ENCODE measurements at regions not wholly inside any gene's neighbourhood (a gene's known extent, or its start where the extent isn't known, plus 50 kb on each side); places are given as distances from the start of the nearest gene placed in this dataset.
"Not testable (repeated sequence)": the region's sequence is repeated elsewhere in the genome, so short reads cannot be mapped to it uniquely, and the experiment has no call there.

GRCh38 chr11:3523567-3523966 is 118.2 kb downstream of the ART5 start:
- H3K9ac ChIP-seq (ENCODE audit: low read length); H3K4me3 ChIP-seq (ENCODE audit: insufficient read depth, low read length, poor library complexity, severe bottlenecking); H2AFZ ChIP-seq (ENCODE audit: low read depth, low read length, severe bottlenecking); H3K4me2 ChIP-seq (ENCODE audit: low read depth, low read length, poor library complexity, severe bottlenecking); H3K9me3 ChIP-seq (ENCODE audit: insufficient read depth, low read length); H3F3A ChIP-seq (ENCODE audit: insufficient read depth); H3K27ac ChIP-seq (ENCODE audit: low read depth, low read length); H3K9me2 ChIP-seq (replicated peaks; ENCODE audit: insufficient read depth, low read length); H4K20me1 ChIP-seq (ENCODE audit: low read depth, low read length); H3K79me2 ChIP-seq (ENCODE audit: insufficient read depth, low read length); H3K27me3 ChIP-seq (ENCODE audit: low read length); H3K36me3 ChIP-seq (ENCODE audit: low read length): not testable (repeated sequence)

- H3K4me3 ChIP-seq (ENCODE audit: insufficient read depth, low read length, poor library complexity, severe bottlenecking); H3K9me3 ChIP-seq (ENCODE audit: insufficient read depth, low read length); H2AFZ ChIP-seq (ENCODE audit: low read depth, low read length, severe bottlenecking); H3K9ac ChIP-seq (ENCODE audit: low read length); H3K9me2 ChIP-seq (replicated peaks; ENCODE audit: insufficient read depth, low read length); H3K4me2 ChIP-seq (ENCODE audit: low read depth, low read length, poor library complexity, severe bottlenecking); H3F3A ChIP-seq (ENCODE audit: insufficient read depth); H3K36me3 ChIP-seq (ENCODE audit: low read length); H4K20me1 ChIP-seq (ENCODE audit: low read depth, low read length); H3K79me2 ChIP-seq (ENCODE audit: insufficient read depth, low read length); H3K27ac ChIP-seq (ENCODE audit: low read depth, low read length); H3K27me3 ChIP-seq (ENCODE audit: low read length): not testable (repeated sequence)
Measured at GRCh38 chr11:3520905-3521304, 120.9 kb downstream of the ART5 start.

- not testable (repeated sequence) for H3K4me3 ChIP-seq (ENCODE audit: insufficient read depth, low read length, poor library complexity, severe bottlenecking); H3K9me3 ChIP-seq (ENCODE audit: insufficient read depth, low read length); H3K27me3 ChIP-seq (ENCODE audit: low read length); H3K79me2 ChIP-seq (ENCODE audit: insufficient read depth, low read length); H3K36me3 ChIP-seq (ENCODE audit: low read length); H2AFZ ChIP-seq (ENCODE audit: low read depth, low read length, severe bottlenecking); H3F3A ChIP-seq (ENCODE audit: insufficient read depth); H3K27ac ChIP-seq (ENCODE audit: low read depth, low read length); H3K9ac ChIP-seq (ENCODE audit: low read length); H3K9me2 ChIP-seq (replicated peaks; ENCODE audit: insufficient read depth, low read length); H4K20me1 ChIP-seq (ENCODE audit: low read depth, low read length); H3K4me2 ChIP-seq (ENCODE audit: low read depth, low read length, poor library complexity, severe bottlenecking)
Measured at GRCh38 chr11:3519841-3520240, 122.0 kb downstream of the ART5 start.

- not testable (repeated sequence) for H3K4me2 ChIP-seq (ENCODE audit: low read depth, low read length, poor library complexity, severe bottlenecking); H3K9me2 ChIP-seq (replicated peaks; ENCODE audit: insufficient read depth, low read length); H3F3A ChIP-seq (ENCODE audit: insufficient read depth); H3K79me2 ChIP-seq (ENCODE audit: insufficient read depth, low read length); H2AFZ ChIP-seq (ENCODE audit: low read depth, low read length, severe bottlenecking); H3K9ac ChIP-seq (ENCODE audit: low read length); H3K27ac ChIP-seq (ENCODE audit: low read depth, low read length); H3K27me3 ChIP-seq (ENCODE audit: low read length); H3K36me3 ChIP-seq (ENCODE audit: low read length); H3K4me3 ChIP-seq (ENCODE audit: insufficient read depth, low read length, poor library complexity, severe bottlenecking); H4K20me1 ChIP-seq (ENCODE audit: low read depth, low read length); H3K9me3 ChIP-seq (ENCODE audit: insufficient read depth, low read length)
Measured at GRCh38 chr11:3516934-3517567, 124.7 kb downstream of the ART5 start.

- H3K4me2 ChIP-seq (ENCODE audit: low read depth, low read length, poor library complexity, severe bottlenecking); H2AFZ ChIP-seq (ENCODE audit: low read depth, low read length, severe bottlenecking); H3K27ac ChIP-seq (ENCODE audit: low read depth, low read length); H3K36me3 ChIP-seq (ENCODE audit: low read length); H3K79me2 ChIP-seq (ENCODE audit: insufficient read depth, low read length); H3K9me2 ChIP-seq (replicated peaks; ENCODE audit: insufficient read depth, low read length); H3K9ac ChIP-seq (ENCODE audit: low read length); H3K27me3 ChIP-seq (ENCODE audit: low read length); H3K4me3 ChIP-seq (ENCODE audit: insufficient read depth, low read length, poor library complexity, severe bottlenecking); H4K20me1 ChIP-seq (ENCODE audit: low read depth, low read length); H3F3A ChIP-seq (ENCODE audit: insufficient read depth); H3K9me3 ChIP-seq (ENCODE audit: insufficient read depth, low read length): not testable (repeated sequence)
Measured at GRCh38 chr11:3516345-3516933, 125.4 kb downstream of the ART5 start.

- not testable (repeated sequence) for H3K4me2 ChIP-seq (ENCODE audit: low read depth, low read length, poor library complexity, severe bottlenecking); H3K9ac ChIP-seq (ENCODE audit: low read length); H3F3A ChIP-seq (ENCODE audit: insufficient read depth); H3K9me3 ChIP-seq (ENCODE audit: insufficient read depth, low read length); H3K27me3 ChIP-seq (ENCODE audit: low read length); H3K9me2 ChIP-seq (replicated peaks; ENCODE audit: insufficient read depth, low read length); H3K79me2 ChIP-seq (ENCODE audit: insufficient read depth, low read length); H3K4me3 ChIP-seq (ENCODE audit: insufficient read depth, low read length, poor library complexity, severe bottlenecking); H4K20me1 ChIP-seq (ENCODE audit: low read depth, low read length); H2AFZ ChIP-seq (ENCODE audit: low read depth, low read length, severe bottlenecking); H3K36me3 ChIP-seq (ENCODE audit: low read length); H3K27ac ChIP-seq (ENCODE audit: low read depth, low read length)
Measured at GRCh38 chr11:3514635-3515424, 127.0 kb downstream of the ART5 start.

GRCh38 chr11:3513311-3513710 is 128.5 kb downstream of the ART5 start:
- not testable (repeated sequence) for H2AFZ ChIP-seq (ENCODE audit: low read depth, low read length, severe bottlenecking); H3F3A ChIP-seq (ENCODE audit: insufficient read depth); H4K20me1 ChIP-seq (ENCODE audit: low read depth, low read length); H3K9me2 ChIP-seq (replicated peaks; ENCODE audit: insufficient read depth, low read length); H3K9ac ChIP-seq (ENCODE audit: low read length); H3K36me3 ChIP-seq (ENCODE audit: low read length); H3K27ac ChIP-seq (ENCODE audit: low read depth, low read length); H3K4me2 ChIP-seq (ENCODE audit: low read depth, low read length, poor library complexity, severe bottlenecking); H3K9me3 ChIP-seq (ENCODE audit: insufficient read depth, low read length); H3K79me2 ChIP-seq (ENCODE audit: insufficient read depth, low read length); H3K4me3 ChIP-seq (ENCODE audit: insufficient read depth, low read length, poor library complexity, severe bottlenecking); H3K27me3 ChIP-seq (ENCODE audit: low read length)

GRCh38 chr11:3512751-3513150 is 129.0 kb downstream of the ART5 start:
- H3K9ac ChIP-seq (ENCODE audit: low read length); H2AFZ ChIP-seq (ENCODE audit: low read depth, low read length, severe bottlenecking); H3K36me3 ChIP-seq (ENCODE audit: low read length); H3K9me3 ChIP-seq (ENCODE audit: insufficient read depth, low read length); H3K9me2 ChIP-seq (replicated peaks; ENCODE audit: insufficient read depth, low read length); H3F3A ChIP-seq (ENCODE audit: insufficient read depth); H3K27ac ChIP-seq (ENCODE audit: low read depth, low read length); H3K4me2 ChIP-seq (ENCODE audit: low read depth, low read length, poor library complexity, severe bottlenecking); H3K79me2 ChIP-seq (ENCODE audit: insufficient read depth, low read length); H4K20me1 ChIP-seq (ENCODE audit: low read depth, low read length); H3K27me3 ChIP-seq (ENCODE audit: low read length); H3K4me3 ChIP-seq (ENCODE audit: insufficient read depth, low read length, poor library complexity, severe bottlenecking): not testable (repeated sequence)

All from SU-DHL-6 (cell line).